ENCODE measurements at regions not wholly inside any gene's neighbourhood (a gene's known extent, or its start where the extent isn't known, plus 50 kb on each side); places are given as distances from the start of the nearest gene placed in this dataset.

GRCh38 chr21:27813344-27813743 lies 846.5 kb upstream of the ADAMTS5 start:
- WGBS (ENCODE audit: insufficient coverage), result no CpG with 5 or more reads among the region's 1 CpG
- Histone ChIP-seq H3K36me3 (replicated peaks in 1 of 2; ENCODE audit: control extremely low read depth in 1 of 2, control insufficient read depth in 1 of 2, extremely low read depth in 1 of 2, insufficient read depth in 2 of 2, low read length in 1 of 2) (no peaks in the 10 kb centered on the region), H3K4me1 (ENCODE audit: control insufficient read depth in 2 of 2, insufficient read depth in 2 of 2, low read length in 2 of 2) (no peaks in the 10 kb centered on the region), H2AFZ (ENCODE audit: insufficient read depth, low read depth, low read length, poor library complexity, severe bottlenecking) (no peak overlapping the region), H3K27me3 (replicated peaks in 1 of 4; ENCODE audit: control extremely low read depth in 1 of 4, control insufficient read depth in 3 of 4, insufficient read depth in 4 of 4, low read length in 3 of 4) (no peaks in the 10 kb centered on the region), H3K9me3 (ENCODE audit: control extremely low read depth in 1 of 3, control insufficient read depth in 2 of 3, insufficient read depth in 1 of 3, low read length in 2 of 3) (no peaks in the 10 kb centered on the region), H3K9ac (ENCODE audit: low read length) (no peak overlapping the region), H3K4me2 (replicated peaks; ENCODE audit: low read depth, low read length, poor library complexity, severe bottlenecking) (no peak overlapping the region), H3K79me2 (ENCODE audit: control insufficient read depth, insufficient read depth, low read length) (no peaks in the 10 kb centered on the region), H3K4me3 (ENCODE audit: control extremely low read depth in 1 of 5, extremely low read depth in 1 of 5, insufficient read depth in 1 of 5, low read depth in 2 of 5, low read length in 4 of 5) (no peak overlapping the region), H3K27ac (ENCODE audit: low read length in 2 of 2) (no peak overlapping the region), H4K20me1 (ENCODE audit: control insufficient read depth, insufficient read depth, low read length, poor library complexity, severe bottlenecking) (no peaks in the 10 kb centered on the region)
- H3K27ac Mint-ChIP-seq, result no peak overlapping the region
- no peak for TF ChIP-seq EZH2 (IDR thresholded peaks at IDR 0.05; ENCODE audit: borderline replicate concordance, insufficient read depth, low read depth, low read length, poor library complexity, severe bottlenecking)
- TF ChIP-seq, protein P1, sequence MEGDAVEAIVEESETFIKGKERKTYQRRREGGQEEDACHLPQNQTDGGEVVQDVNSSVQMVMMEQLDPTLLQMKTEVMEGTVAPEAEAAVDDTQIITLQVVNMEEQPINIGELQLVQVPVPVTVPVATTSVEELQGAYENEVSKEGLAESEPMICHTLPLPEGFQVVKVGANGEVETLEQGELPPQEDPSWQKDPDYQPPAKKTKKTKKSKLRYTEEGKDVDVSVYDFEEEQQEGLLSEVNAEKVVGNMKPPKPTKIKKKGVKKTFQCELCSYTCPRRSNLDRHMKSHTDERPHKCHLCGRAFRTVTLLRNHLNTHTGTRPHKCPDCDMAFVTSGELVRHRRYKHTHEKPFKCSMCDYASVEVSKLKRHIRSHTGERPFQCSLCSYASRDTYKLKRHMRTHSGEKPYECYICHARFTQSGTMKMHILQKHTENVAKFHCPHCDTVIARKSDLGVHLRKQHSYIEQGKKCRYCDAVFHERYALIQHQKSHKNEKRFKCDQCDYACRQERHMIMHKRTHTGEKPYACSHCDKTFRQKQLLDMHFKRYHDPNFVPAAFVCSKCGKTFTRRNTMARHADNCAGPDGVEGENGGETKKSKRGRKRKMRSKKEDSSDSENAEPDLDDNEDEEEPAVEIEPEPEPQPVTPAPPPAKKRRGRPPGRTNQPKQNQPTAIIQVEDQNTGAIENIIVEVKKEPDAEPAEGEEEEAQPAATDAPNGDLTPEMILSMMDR (IDR thresholded peaks at IDR 0.05), result no peak
- DNase-seq, result no peak
- intact Hi-C loops (cut with micrococcal nuclease), result no loop called here
- H3K9me3 Mint-ChIP-seq (ENCODE audit: insufficient read depth), result no peaks in the 10 kb centered on the region
- ATAC-seq (ENCODE audit: low read depth), result no peak
- no peaks in the 10 kb centered on the region for H3K4me1 Mint-ChIP-seq
- ChIA-PET POLR2A (no interaction called here), CTCF (no interaction called here)
- no peaks in the 10 kb centered on the region for H3K27me3 Mint-ChIP-seq
- no peak overlapping the region for H3K4me3 Mint-ChIP-seq

DNA sequence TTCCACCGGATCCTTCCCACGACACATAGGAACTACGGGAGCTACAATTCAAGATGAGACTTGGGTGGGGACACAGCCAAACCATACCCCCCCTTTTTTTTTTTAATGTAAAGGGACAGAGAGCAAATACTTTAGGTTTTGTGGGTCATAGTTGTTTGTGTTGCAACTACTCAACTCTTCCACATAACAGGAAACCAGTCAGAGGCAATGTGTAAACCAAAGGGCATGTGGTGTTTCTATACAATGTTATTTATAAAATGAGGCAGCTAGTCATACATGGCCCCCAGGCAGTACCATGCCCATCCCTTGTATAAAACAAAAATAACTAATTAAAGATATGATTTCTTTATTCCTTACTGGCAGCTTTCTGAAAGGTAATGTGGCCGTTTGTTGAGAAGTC lies 845.4 kb upstream of the ADAMTS5 start:
- Histone ChIP-seq H3K4me1 (ENCODE audit: control insufficient read depth in 2 of 2, insufficient read depth in 2 of 2, low read length in 2 of 2) (no peaks in the 10 kb centered on the region), H2AFZ (ENCODE audit: insufficient read depth, low read depth, low read length, poor library complexity, severe bottlenecking) (no peak overlapping the region), H3K79me2 (ENCODE audit: control insufficient read depth, insufficient read depth, low read length) (no peaks in the 10 kb centered on the region), H3K9ac (ENCODE audit: low read length) (no peak overlapping the region), H3K4me3 (ENCODE audit: control extremely low read depth in 1 of 5, extremely low read depth in 1 of 5, insufficient read depth in 1 of 5, low read depth in 2 of 5, low read length in 4 of 5) (no peak overlapping the region), H3K4me2 (replicated peaks; ENCODE audit: low read depth, low read length, poor library complexity, severe bottlenecking) (no peak overlapping the region), H3K27ac (ENCODE audit: low read length in 2 of 2) (no peak overlapping the region), H3K36me3 (replicated peaks in 1 of 2; ENCODE audit: control extremely low read depth in 1 of 2, control insufficient read depth in 1 of 2, extremely low read depth in 1 of 2, insufficient read depth in 2 of 2, low read length in 1 of 2) (no peaks in the 10 kb centered on the region), H3K27me3 (replicated peaks in 1 of 4; ENCODE audit: control extremely low read depth in 1 of 4, control insufficient read depth in 3 of 4, insufficient read depth in 4 of 4, low read length in 3 of 4) (no peaks in the 10 kb centered on the region), H4K20me1 (ENCODE audit: control insufficient read depth, insufficient read depth, low read length, poor library complexity, severe bottlenecking) (no peaks in the 10 kb centered on the region), H3K9me3 (ENCODE audit: control extremely low read depth in 1 of 3, control insufficient read depth in 2 of 3, insufficient read depth in 1 of 3, low read length in 2 of 3) (no peaks in the 10 kb centered on the region)
- no peak for ATAC-seq (ENCODE audit: low read depth)
- Mint-ChIP-seq H3K27me3 (no peaks in the 10 kb centered on the region), H3K27ac (no peak overlapping the region), H3K4me3 (no peak overlapping the region), H3K9me3 (ENCODE audit: insufficient read depth) (no peaks in the 10 kb centered on the region), H3K4me1 (no peaks in the 10 kb centered on the region)
- ChIA-PET CTCF (no interaction called here), POLR2A (no interaction called here)
- TF ChIP-seq, protein P1 (IDR thresholded peaks at IDR 0.05), result no peak
- no peak for TF ChIP-seq EZH2 (IDR thresholded peaks at IDR 0.05; ENCODE audit: borderline replicate concordance, insufficient read depth, low read depth, low read length, poor library complexity, severe bottlenecking)
- DNase-seq, result no peak
- no CpG with 5 or more reads among the region's 4 CpGs for WGBS (ENCODE audit: insufficient coverage)
- intact Hi-C loops (cut with micrococcal nuclease), result no loop called here
